ENCODE measurements at regions not wholly inside any gene's neighbourhood (a gene's known extent, or its start where the extent isn't known, plus 50 kb on each side); places are given as distances from the start of the nearest gene placed in this dataset.

DNA sequence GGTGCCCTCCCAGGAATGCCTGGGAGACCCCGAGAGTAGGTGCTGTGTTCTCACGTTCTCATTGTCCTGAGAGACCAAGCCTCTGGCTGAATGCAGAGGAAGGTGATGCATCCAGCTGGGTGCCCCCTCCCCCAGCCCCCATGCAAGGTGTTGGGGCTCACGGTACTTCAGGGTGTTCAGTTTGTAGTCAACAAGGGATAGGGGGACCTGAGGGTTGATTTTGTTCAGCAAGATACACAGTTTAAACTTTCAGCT lies 60.4 kb upstream of the DUSP5 start:
- TF ChIP-seq POLR2AphosphoS5 (IDR thresholded peaks at IDR 0.05; ENCODE audit: low read depth, low read length): no peak
- TF ChIP-seq RCOR1 (IDR thresholded peaks at IDR 0.05; ENCODE audit: low read length): no peak
- TF ChIP-seq, protein P1, sequence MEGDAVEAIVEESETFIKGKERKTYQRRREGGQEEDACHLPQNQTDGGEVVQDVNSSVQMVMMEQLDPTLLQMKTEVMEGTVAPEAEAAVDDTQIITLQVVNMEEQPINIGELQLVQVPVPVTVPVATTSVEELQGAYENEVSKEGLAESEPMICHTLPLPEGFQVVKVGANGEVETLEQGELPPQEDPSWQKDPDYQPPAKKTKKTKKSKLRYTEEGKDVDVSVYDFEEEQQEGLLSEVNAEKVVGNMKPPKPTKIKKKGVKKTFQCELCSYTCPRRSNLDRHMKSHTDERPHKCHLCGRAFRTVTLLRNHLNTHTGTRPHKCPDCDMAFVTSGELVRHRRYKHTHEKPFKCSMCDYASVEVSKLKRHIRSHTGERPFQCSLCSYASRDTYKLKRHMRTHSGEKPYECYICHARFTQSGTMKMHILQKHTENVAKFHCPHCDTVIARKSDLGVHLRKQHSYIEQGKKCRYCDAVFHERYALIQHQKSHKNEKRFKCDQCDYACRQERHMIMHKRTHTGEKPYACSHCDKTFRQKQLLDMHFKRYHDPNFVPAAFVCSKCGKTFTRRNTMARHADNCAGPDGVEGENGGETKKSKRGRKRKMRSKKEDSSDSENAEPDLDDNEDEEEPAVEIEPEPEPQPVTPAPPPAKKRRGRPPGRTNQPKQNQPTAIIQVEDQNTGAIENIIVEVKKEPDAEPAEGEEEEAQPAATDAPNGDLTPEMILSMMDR (IDR thresholded peaks at IDR 0.05): no peak
- TF ChIP-seq ELF1 (IDR thresholded peaks at IDR 0.05): no peak
- TF ChIP-seq, protein P2, sequence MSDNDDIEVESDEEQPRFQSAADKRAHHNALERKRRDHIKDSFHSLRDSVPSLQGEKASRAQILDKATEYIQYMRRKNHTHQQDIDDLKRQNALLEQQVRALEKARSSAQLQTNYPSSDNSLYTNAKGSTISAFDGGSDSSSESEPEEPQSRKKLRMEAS (IDR thresholded peaks at IDR 0.05; ENCODE audit: low read depth): no peak
- TF ChIP-seq FOXM1 (IDR thresholded peaks at IDR 0.05; ENCODE audit: low read depth): no peak
- no peak for TF ChIP-seq RXRA (IDR thresholded peaks at IDR 0.05; ENCODE audit: borderline replicate concordance, low read depth)
- TF ChIP-seq YY1 (IDR thresholded peaks at IDR 0.05; ENCODE audit: low read depth): no peak
- TF ChIP-seq TEAD4 (IDR thresholded peaks at IDR 0.05; ENCODE audit: borderline replicate concordance, insufficient read depth): no peak
- no peak for TF ChIP-seq USF2 (IDR thresholded peaks at IDR 0.05; ENCODE audit: borderline replicate concordance, low read depth, low read length)
